SK-N-SH treated with all-trans-retinoic acid at 6 μM for 48 hours (cell line): ENCODE measurements at regions not wholly inside any gene's neighbourhood (a gene's known extent, or its start where the extent isn't known, plus 50 kb on each side); places are given as distances from the start of the nearest gene placed in this dataset.

ENCODE experiments used
- ATAC-seq: fragments of 200-7000 bp; cut with Tn5 transposase; 3 replicates; pipeline ENCODE4 v1.9.1; 2020; ENCODE audit warnings: mild to moderate bottlenecking, moderate library complexity
- ARNTL ChIP-seq: fragments of 450-650 bp; formaldehyde crosslinking; IDR thresholded peaks from 2 replicates; pipeline ENCODE4 v1.5.0; 2020; ENCODE audit warnings: low read depth, mild to moderate bottlenecking, moderate library complexity, borderline replicate concordance
- BACH2 ChIP-seq: fragments of 250-450 bp; sonication (Bioruptor Pico); IDR thresholded peaks from 2 replicates; pipeline ENCODE4 v1.9.0; 2021; ENCODE audit warnings: mild to moderate bottlenecking, borderline replicate concordance
- CSDC2 ChIP-seq: fragments of 250-450 bp; sonication (Bioruptor Pico); IDR thresholded peaks from 2 replicates; pipeline ENCODE4 v1.5.0; 2020; ENCODE audit warnings: mild to moderate bottlenecking, moderate library complexity
- GLIS3 ChIP-seq: fragments of 250-450 bp; sonication (Bioruptor Pico); IDR thresholded peaks from 2 replicates; pipeline ENCODE4 v1.5.0; 2020; ENCODE audit warnings: mild to moderate bottlenecking, moderate library complexity
- ISL1 ChIP-seq: fragments of 250-450 bp; sonication (Bioruptor Pico); IDR thresholded peaks from 2 replicates; pipeline ENCODE4 v2.1.2; 2022; ENCODE audit warnings: mild to moderate bottlenecking, moderate library complexity
- OSR1 ChIP-seq: fragments of 250-450 bp; sonication (Bioruptor Pico); IDR thresholded peaks from 2 replicates; pipeline ENCODE4 v1.8.0; 2022; ENCODE audit warnings: moderate library complexity, mild to moderate bottlenecking, inconsistent platforms
- PPARA ChIP-seq: fragments of 250-450 bp; sonication (Bioruptor Pico); IDR thresholded peaks from 2 replicates; pipeline ENCODE4 v1.5.0; 2020; ENCODE audit warnings: mild to moderate bottlenecking, borderline replicate concordance
- RARB ChIP-seq: fragments of 250-450 bp; sonication (Bioruptor Pico); IDR thresholded peaks from 2 replicates; pipeline ENCODE4 v1.8.0; 2021; ENCODE audit warnings: mild to moderate bottlenecking, moderate library complexity
- SNAI2 ChIP-seq: fragments of 250-450 bp; sonication (Bioruptor Pico); IDR thresholded peaks from 2 replicates; pipeline ENCODE4 v1.5.0; 2020; ENCODE audit warnings: mild to moderate bottlenecking, moderate library complexity
- TCF4 ChIP-seq: fragments of 250-450 bp; sonication (Bioruptor Pico); IDR thresholded peaks from 2 replicates; pipeline ENCODE4 v1.8.0; 2021; ENCODE audit warnings: mild to moderate bottlenecking, moderate library complexity, borderline replicate concordance
- TOX ChIP-seq: fragments of 250-450 bp; sonication (Bioruptor Pico); IDR thresholded peaks from 2 replicates; pipeline ENCODE4 v1.8.0; 2021; ENCODE audit warnings: mild to moderate bottlenecking, moderate library complexity, borderline replicate concordance
- ZC3H10 ChIP-seq: fragments of 250-450 bp; sonication (Bioruptor Pico); IDR thresholded peaks from 2 replicates; pipeline ENCODE4 v1.5.1; 2021; ENCODE audit warnings: mild to moderate bottlenecking, moderate library complexity
- ZFP3 ChIP-seq: fragments of 250-450 bp; sonication (Bioruptor Pico); IDR thresholded peaks from 2 replicates; pipeline ENCODE4 v1.5.0; 2020; ENCODE audit warnings: mild to moderate bottlenecking, moderate library complexity
- ZFP30 ChIP-seq: fragments of 450-650 bp; formaldehyde crosslinking; IDR thresholded peaks from 2 replicates; pipeline ENCODE4 v1.5.0; 2022; ENCODE audit warnings: mild to moderate bottlenecking, moderate library complexity
- ZNF565 ChIP-seq: fragments of 450-650 bp; formaldehyde crosslinking; conservative IDR thresholded peaks from 2 replicates; pipeline ENCODE4 v1.5.0; 2020; ENCODE audit warnings: low read depth, mild to moderate bottlenecking, moderate library complexity
- ZNF8 ChIP-seq: fragments of 450-650 bp; formaldehyde crosslinking; IDR thresholded peaks from 2 replicates; pipeline ENCODE4 v1.5.0; 2020; ENCODE audit warnings: mild to moderate bottlenecking, moderate library complexity
- TF ChIP-seq, protein P1 (sequence below): fragments of 250-450 bp; sonication (Bioruptor Pico); IDR thresholded peaks from 2 replicates; pipeline ENCODE4 v1.5.1; 2020; ENCODE audit warnings: low read depth, mild to moderate bottlenecking, moderate library complexity
- TF ChIP-seq, protein P2 (sequence below): fragments of 250-450 bp; sonication (Bioruptor Pico); IDR thresholded peaks from 2 replicates; pipeline ENCODE4 v1.8.0; 2020; ENCODE audit warnings: mild to moderate bottlenecking, moderate library complexity, borderline replicate concordance
- TF ChIP-seq, protein P3 (sequence below): fragments of 250-450 bp; sonication (Bioruptor Pico); IDR thresholded peaks from 2 replicates; pipeline ENCODE4 v1.8.0; 2021; ENCODE audit warnings: low read depth, mild to moderate bottlenecking, moderate library complexity, borderline replicate concordance

DNA sequence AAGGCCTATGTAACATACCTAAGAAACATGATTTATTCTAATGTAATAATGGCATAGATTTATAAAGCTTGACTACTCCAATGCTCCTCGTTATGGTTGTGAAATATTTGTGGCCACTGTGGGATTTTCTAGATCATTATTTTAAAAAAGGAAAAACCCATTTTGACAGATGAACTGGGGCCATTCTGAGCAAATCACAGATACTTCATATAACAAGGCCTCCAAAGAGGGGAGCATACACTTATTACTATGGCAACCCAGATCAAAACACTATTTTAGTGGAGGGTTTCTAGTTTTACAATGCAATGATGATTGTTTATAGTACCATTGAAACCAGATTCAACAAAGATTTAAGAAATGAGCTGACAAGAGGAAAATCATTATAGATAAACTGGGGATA lies 346.6 kb downstream of the ZNF326 start:
- no peak for ATAC-seq
- TF ChIP-seq, protein P1, sequence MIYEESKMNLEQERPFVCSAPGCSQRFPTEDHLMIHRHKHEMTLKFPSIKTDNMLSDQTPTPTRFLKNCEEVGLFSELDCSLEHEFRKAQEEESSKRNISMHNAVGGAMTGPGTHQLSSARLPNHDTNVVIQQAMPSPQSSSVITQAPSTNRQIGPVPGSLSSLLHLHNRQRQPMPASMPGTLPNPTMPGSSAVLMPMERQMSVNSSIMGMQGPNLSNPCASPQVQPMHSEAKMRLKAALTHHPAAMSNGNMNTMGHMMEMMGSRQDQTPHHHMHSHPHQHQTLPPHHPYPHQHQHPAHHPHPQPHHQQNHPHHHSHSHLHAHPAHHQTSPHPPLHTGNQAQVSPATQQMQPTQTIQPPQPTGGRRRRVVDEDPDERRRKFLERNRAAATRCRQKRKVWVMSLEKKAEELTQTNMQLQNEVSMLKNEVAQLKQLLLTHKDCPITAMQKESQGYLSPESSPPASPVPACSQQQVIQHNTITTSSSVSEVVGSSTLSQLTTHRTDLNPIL (CRISPR knock-in tag), result no peak
- no peak for TF ChIP-seq TOX (CRISPR knock-in tag)
- TF ChIP-seq ISL1 (CRISPR knock-in tag), result no peak
- no peak for TF ChIP-seq GLIS3
- TF ChIP-seq ZNF8 (CRISPR knock-in tag), result no peak
- TF ChIP-seq ARNTL, result no peak
- TF ChIP-seq ZFP30 (CRISPR knock-in tag), result no peak
- no peak for TF ChIP-seq OSR1
- TF ChIP-seq, protein P2, sequence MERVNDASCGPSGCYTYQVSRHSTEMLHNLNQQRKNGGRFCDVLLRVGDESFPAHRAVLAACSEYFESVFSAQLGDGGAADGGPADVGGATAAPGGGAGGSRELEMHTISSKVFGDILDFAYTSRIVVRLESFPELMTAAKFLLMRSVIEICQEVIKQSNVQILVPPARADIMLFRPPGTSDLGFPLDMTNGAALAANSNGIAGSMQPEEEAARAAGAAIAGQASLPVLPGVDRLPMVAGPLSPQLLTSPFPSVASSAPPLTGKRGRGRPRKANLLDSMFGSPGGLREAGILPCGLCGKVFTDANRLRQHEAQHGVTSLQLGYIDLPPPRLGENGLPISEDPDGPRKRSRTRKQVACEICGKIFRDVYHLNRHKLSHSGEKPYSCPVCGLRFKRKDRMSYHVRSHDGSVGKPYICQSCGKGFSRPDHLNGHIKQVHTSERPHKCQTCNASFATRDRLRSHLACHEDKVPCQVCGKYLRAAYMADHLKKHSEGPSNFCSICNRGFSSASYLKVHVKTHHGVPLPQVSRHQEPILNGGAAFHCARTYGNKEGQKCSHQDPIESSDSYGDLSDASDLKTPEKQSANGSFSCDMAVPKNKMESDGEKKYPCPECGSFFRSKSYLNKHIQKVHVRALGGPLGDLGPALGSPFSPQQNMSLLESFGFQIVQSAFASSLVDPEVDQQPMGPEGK (CRISPR knock-in tag), result no peak
- TF ChIP-seq TCF4 (CRISPR knock-in tag), result no peak

DNA sequence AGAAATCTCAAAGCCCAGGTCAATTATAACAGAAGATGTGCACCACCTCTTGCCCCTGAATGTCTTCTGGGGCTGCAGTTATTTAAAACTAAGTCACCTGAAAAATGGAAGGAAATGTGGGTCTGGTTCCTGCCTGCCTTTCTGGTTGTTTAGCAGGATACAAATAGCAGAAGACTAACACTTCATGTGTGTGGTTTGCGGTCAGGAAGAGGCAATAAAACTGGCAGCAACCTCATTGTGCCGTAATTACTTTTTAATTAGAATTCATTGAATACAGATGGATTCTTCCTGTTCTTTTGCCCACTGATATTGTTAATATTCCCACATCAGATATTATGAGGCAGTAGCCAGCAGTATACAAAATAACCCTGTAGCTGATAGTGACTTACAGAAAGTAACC lies 345.7 kb downstream of the ZNF326 start:
- TF ChIP-seq ZNF565 (no peak), PPARA (CRISPR knock-in tag) (no peak), OSR1 (no peak), ZFP30 (CRISPR knock-in tag) (no peak), ZC3H10 (CRISPR knock-in tag) (no peak), ARNTL (no peak), SNAI2 (CRISPR knock-in tag) (no peak), RARB (CRISPR knock-in tag) (no peak), ISL1 (CRISPR knock-in tag) (no peak), CSDC2 (CRISPR knock-in tag) (no peak), ZFP3 (CRISPR knock-in tag) (no peak), TOX (CRISPR knock-in tag) (no peak), GLIS3 (no peak), BACH2 (CRISPR knock-in tag) (no peak), TCF4 (CRISPR knock-in tag) (no peak)
- TF ChIP-seq, protein P2 (CRISPR knock-in tag), result no peak
- TF ChIP-seq, protein P3, sequence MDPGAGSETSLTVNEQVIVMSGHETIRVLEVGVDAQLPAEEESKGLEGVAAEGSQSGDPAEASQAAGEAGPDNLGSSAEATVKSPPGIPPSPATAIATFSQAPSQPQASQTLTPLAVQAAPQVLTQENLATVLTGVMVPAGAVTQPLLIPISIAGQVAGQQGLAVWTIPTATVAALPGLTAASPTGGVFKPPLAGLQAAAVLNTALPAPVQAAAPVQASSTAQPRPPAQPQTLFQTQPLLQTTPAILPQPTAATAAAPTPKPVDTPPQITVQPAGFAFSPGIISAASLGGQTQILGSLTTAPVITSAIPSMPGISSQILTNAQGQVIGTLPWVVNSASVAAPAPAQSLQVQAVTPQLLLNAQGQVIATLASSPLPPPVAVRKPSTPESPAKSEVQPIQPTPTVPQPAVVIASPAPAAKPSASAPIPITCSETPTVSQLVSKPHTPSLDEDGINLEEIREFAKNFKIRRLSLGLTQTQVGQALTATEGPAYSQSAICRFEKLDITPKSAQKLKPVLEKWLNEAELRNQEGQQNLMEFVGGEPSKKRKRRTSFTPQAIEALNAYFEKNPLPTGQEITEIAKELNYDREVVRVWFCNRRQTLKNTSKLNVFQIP (CRISPR knock-in tag), result no peak
- TF ChIP-seq, protein P1 (CRISPR knock-in tag), result no peak
- ATAC-seq, result no peak

DNA sequence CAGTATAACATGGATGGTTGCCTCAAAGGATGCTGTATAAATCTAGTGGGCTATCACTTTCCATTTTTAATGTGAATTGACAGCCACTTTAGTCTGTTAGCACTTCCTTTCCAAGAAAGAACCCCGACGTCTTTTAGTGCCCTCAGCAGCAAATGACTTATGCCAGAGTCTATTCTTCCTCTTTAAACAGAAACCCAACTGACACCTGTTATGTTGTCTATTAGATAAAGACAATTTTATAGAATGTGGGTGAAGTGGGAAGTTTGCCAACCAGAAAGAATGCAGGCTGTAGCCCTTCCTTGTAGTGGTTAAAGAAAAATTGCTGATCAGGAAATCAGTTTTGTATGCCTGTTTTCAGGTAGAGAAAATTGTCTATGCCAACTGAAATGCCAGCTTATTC lies 344.9 kb downstream of the ZNF326 start:
- ATAC-seq, result no peak
- TF ChIP-seq, protein P1 (CRISPR knock-in tag), result no peak
- no peak for TF ChIP-seq ZNF565
- no peak for TF ChIP-seq ZC3H10 (CRISPR knock-in tag)
- no peak for TF ChIP-seq ISL1 (CRISPR knock-in tag)
- no peak for TF ChIP-seq CSDC2 (CRISPR knock-in tag)
- TF ChIP-seq, all 23 proteins: peak for 0
